Middle frontal gyrus (tissue), 1 donor: ENCODE measurements at regions not wholly inside any gene's neighbourhood (a gene's known extent, or its start where the extent isn't known, plus 50 kb on each side); places are given as distances from the start of the nearest gene placed in this dataset.

Source experiments
- DNase-seq: peaks from one replicate; pipeline ENCODE4 v3.0.0-alpha.2; 2015; ENCODE audit warnings: low spot score; ENCODE audit errors: extremely low spot score

DNA sequence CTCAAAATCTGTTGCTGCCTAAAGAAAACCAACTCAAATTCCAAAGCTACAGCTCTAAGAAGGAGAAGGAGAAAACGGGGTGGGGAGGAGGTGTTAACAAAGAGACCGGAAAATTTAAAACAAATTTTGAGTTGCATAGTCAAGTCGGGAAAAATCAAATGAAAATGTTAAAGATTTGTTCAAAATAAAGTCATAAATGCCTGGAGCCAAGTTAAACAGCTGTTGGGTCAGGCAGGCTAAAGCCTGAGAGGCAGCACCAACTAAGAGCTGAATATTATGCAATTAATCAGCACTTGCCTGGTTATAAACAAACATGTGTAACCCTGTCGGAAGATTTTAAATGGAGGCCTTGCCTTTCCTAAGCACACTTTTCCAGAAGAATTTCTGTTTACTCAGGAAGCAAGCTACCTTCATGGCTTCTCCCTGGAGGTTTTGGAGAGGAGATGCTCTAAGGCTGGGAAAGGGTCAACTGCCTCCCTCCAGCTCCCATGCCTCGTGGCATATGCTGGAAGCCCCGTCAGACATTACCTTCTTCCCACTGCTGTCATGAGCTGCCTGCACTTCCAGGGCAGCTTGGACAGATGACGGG lies 270.5 kb downstream of the DMRT2 start:
- DNase-seq: no peak

DNA sequence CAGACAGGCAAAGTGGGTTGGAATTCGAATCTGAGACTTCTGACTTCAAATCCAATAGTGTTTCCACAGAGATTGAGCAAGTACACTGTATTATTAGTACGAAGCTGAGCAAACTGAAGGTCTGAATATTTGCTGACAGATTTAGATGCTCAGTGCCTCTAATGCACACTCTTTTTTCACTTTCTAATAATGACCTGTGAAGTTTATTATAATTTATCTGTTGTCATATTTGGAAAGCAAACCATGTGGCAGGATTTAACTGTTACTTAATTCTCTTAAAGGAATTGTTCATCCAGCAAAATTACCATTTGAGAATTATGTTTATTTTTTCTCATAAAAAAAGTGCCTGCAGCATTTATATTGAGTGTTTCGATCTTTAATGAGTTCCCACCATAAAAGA lies 277.3 kb downstream of the DMRT2 start:
- no peak for DNase-seq

DNA sequence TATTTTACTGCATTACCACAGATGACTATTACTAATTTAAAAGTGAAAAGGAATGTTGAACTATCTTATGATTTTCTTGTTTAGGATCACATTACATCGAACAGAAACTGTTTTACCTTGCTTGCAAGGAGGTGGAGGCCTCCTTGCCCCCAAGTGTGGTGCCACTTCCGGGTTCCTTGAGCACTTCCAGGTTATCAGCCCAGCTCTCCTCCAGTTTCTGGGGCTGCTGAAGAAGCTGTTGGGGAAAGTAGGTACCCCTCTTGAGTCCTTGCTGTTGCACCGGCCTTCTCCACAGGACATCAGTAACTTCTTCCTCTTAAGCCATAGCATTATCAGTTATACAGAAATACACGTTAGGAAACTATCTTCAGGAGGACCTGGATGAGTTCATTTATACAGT lies 278.2 kb downstream of the DMRT2 start:
- DNase-seq: no peak

DNA sequence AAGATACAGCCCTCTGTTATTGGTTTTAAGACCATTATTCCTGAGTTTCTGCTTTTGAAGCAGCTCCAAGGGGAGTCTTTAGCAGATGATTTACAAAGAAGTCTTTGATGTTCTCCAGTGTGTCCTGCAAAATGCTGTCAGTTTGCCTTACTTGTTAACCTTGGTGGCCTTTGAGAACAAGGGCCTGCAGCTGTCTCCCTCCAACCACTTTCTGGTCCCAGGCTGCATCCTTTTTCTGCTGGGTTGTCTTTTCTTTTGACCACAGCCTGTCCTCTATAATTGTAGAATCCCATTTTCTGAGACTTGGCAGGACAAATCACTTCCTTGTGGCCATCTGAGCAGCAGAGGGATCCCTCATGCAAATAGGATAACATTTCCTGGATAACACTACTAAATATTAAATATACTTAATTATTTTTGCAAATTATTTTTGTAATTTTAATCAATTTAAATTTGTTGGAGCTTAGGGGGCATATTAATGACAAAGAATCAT lies 281.4 kb downstream of the DMRT2 start:
- DNase-seq: no peak

DNA sequence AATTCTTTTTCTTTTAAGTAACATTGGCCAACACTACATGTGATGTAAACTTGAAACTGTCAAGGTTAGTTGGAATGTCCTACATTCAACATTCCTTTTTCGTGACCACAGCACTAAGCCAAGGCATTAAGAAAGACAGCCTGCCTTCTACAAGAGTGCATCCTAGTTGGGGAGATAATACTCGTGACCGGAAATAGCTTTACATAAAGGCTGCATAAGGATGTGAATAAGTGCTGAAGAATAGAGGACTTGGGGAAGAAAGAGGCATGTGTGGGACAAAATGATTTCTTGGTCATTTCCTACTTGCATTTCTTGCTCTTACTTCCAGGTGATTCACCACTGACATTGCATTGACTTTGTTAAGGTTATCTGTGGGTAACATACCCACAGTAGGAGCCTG lies 282.0 kb downstream of the DMRT2 start:
- DNase-seq: no peak

DNA sequence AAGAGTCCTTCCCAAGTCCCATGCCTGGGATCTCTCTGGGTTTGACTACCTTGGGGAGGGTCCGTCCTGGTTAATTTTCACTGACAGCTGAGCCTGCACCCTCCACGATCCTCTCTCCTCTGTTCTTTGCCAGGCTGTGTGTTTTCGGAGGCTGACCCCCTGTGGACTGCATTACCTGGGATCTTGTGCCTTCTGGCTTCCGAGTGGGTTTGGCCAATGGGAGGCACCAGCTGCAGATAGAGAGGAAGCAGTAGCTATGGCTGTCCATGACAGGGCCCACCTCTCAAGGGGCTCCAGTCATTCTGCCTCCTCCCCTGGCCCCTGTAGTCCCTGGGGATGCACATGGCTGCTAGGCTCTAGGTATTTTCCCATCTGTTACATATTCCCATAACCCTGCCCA lies 285.0 kb downstream of the DMRT2 start:
- DNase-seq: no peak

DNA sequence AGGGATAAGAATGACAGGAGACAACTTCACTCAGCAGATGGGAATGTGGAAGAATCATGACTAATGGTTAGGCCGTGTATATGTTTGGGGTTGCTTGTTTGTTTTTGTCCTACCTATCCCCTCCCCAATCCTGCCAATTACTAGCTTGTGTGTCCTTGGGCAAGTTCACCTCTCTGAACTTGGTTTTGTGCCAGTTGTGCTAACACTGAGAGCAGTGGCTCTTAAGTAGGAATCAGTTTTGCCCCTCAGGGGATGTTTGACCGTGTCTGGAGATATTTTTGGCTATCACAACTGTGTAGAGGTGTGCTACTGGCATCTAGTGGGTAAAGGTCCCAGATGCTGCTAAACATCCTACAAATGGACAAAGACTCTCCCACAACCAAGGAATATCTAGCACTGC lies 287.0 kb downstream of the DMRT2 start:
- no peak for DNase-seq

DNA sequence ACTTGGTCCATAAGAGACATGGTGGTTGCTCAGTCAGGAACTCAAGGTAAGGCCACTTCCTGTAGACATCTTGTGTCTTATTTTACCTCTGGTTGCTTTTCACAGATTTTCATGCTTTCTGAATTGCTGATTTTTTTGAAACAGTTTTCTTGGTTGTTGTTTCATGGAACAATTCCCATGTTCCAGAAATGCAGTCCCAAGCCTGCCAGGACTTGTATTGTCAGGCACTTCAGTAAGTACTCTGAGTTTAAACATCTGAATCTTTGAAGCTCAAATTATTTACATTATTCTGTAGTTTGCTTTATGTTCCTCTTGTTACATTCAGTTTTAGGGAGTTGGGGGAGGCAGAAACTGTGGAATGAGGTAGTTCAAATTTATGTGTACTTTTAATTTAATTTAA lies 290.2 kb downstream of the DMRT2 start:
- DNase-seq: no peak

DNA sequence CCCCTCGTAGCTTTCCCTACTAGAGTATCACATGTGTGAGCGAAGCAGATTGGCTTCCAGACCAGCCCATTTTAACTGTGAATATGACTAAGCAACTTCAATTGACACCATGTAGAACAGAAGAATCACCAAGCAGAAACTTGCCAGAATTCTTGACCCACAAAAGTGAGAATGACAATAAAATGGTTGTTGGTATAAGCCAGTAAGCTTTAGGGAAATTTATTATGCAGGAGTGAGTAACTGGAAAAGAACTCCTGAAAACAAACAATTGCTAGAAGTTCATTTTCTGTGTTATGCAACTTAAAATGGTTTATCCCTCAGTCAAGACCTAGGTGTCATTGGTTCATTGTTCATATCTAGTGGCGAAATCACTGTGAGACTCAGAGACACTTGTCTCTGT lies 303.1 kb downstream of the DMRT2 start:
- DNase-seq: no peak

DNA sequence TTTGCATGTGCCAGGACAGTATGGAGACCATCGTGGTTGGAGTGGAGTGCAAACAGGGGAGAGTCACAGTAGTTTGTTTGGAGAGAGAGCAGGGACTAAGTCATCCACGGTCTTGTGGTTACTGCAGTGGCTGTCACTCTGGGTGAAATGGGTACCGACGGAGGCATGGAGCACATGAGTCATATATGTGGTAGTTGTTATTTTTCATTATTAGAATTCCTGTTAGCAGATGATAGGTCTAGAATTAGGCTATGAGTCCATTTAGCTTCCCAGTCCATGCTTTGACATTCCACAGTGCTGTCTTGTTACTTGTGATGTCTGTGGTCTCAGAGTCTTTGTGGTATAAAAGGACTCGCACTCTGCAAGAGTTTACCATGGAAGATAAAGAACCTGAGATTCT lies 303.9 kb downstream of the DMRT2 start:
- DNase-seq: no peak

DNA sequence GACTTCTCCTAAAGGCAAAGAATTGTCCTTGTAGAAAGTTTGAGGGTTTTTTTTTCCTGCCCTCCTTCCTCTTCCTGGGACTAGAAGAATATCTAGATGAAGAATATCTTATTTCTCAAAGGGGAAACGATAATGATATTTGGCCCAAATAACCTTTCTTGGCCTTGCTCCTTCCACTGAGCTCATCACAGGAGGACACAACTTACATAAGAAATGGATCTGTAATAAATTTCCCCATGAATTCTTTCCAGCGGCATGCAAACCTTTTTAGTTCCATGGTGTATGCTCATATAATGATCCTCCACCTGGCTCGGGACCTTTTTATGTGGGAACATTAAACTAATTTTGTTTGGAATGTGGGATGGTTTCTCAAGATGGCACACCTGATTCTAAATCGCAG lies 304.4 kb downstream of the DMRT2 start:
- DNase-seq: no peak

DNA sequence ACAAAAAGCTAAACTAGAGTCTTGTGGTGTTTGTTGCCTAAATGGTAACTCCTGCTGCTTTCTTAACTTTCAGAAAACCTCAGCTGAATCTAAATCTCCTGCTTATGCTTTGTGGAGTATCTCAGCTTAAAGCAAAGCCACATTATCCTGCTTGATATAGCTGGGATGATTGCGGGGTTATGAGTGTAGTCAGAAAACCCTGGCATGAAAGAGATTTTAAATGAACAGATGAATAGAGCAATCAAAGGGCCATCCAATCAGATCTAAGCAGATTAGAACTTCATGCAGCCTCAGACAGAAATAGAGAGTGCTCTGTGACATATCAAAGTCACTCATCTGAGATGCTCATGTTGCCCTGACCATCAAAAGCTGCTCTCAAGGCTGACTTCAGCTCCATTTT lies 305.5 kb downstream of the DMRT2 start:
- DNase-seq: no peak

DNA sequence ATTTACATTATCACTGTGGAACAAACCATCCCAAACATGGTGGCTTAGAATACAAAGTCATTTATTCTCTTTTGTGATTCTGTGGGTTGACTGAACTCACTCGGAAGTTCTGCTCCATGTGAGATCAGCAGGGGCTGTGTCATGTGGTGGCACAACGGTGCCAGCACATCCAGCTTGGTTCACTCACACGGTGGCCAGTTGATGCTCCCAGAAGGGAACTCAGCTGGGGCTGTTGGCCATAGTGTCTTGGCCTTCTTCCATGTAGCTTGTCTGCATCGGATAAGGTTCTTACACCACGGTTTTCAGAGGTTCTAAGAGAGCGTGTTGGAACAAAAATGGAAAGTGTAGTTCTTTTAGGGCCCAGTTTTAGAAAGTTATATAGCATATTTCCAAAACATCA lies 312.7 kb downstream of the DMRT2 start:
- DNase-seq: no peak

DNA sequence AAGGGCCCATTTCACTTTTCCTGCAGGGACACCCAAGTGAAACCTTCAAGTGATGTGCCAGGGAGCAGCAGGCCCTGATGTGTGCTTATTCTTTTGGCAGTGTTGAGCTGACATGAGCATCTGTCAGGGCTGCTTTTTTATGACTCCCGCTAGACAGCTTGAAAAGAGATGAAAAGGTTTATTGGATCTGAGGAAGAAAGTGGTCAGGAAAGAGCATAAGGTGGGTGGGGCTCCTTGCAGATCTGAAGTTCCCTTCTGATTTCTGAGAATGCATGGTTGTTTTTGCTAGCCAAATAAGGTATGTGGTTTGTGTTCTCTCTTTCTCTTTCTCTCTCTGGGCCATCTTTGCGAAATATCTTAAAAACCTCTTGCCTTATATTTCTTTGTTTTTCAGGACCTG lies 316.1 kb downstream of the DMRT2 start:
- no peak for DNase-seq

DNA sequence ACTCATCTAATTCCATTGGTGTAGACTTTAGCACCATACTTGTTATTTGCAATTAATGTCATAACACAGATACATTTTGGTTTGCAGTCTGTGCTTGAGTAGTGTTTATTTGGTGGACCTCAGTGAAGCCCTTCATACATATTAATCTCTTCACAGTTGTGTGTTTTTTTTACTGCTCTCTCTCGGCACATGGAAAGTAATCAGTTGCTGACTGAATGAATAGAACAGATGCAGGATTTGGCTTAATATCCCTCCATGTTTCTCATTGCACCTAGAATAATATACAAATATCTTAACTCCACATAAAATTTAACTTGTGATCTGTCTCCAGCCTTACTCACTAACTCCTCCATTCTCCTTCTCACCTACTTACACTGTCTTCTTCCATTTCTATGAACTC lies 319.1 kb downstream of the DMRT2 start:
- no peak for DNase-seq

DNA sequence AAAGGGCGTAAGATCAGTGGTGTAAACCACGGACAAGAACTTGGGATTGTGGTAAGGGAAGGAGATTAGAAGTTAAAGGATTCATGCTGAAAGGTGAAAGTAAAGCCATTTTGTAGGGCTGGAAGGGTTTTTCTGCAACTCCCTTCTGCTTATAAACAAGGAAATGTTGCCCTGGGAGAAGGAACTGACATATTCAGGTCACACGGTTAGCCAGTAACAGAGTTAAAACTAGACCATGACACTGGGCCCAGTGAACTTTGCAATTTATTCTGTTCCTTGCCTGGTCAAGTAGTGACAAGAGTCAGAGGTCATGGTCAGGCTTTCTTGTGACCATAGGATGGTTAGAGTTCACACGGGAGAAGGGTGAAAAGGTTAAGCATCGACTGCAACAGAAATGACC lies 323.3 kb downstream of the DMRT2 start:
- no peak for DNase-seq

DNA sequence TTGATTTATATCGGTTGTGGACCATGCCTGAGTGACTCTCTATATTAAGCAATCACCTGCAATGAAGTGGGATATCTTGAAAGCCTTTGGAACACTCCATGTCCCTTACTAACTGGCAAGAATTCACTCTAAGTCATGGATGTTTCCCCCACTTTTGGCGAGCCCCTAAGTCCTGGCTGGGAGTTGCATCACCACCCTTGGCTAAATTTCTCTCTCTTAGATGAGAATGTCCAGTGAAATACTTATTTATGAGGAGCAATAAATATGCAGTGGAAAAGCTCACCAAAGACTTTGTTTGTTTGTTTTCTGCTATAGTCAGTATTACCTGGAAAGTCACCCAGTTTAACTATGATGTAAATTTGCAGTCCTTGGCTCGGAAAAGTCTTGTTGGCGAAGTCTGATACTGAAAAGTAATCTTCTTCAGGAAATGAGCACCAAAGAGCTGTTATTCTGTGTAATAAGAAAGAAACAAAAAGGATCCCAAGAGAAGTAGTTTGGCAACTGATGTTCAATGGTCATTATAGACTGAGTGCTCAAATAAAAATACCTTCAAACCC lies 333.8 kb downstream of the DMRT2 start:
- no peak for DNase-seq

DNA sequence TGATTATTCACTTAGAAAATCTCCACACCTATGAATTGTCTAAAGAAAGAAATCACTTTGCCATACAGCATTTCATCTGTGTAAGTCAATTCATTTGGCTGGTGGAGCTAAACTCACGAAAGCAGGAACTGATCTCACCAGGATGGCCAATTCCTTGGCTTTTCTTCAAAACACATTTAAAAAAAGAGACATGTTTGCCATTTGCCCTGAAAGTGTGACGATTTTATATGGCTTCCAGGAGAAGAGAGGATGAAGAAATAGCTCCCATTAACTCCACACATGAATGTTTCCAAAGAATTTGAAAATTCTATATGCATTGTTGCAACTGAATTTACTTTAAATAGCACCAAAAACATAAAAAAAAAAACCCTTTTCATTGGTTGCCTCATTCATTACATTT lies 334.7 kb downstream of the DMRT2 start:
- DNase-seq: no peak

DNA sequence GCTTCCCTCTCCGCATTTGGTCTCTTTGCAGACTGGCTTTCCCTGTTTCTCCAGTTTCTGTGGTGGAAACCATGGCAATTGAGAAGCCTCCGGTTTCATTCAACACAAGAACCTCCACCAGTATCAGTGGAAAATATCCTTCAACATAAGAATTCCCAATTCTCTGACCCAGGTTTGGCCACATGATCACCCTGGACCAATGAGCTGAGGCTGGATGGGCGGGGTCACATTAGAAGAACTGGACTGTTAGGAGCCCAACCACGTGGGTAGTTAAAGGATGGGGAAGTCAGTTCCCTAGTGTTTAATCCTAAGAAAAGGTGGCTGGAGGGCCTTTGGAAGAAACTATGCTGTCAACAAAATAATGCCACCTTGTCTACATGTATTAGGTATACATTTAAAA lies 336.3 kb downstream of the DMRT2 start:
- no peak for DNase-seq

DNA sequence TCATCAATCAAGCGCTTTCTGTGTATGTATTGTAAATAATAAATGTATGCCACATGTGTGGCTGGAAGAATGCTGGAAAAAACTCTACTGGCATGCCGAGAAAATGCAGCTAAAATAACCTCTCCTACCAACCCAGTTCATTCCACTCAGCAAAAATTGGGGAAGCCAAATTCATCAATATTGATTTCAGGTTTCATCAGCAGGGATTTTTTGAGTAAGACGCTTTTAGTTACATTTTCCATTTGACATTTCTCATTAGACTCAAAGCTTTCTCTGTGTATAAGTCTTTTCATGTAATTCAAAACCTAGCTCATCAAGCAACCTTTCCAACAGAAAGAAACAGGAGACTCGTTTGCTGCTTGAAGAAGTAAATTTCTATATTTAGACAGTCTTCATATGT lies 338.1 kb downstream of the DMRT2 start:
- DNase-seq: no peak

DNA sequence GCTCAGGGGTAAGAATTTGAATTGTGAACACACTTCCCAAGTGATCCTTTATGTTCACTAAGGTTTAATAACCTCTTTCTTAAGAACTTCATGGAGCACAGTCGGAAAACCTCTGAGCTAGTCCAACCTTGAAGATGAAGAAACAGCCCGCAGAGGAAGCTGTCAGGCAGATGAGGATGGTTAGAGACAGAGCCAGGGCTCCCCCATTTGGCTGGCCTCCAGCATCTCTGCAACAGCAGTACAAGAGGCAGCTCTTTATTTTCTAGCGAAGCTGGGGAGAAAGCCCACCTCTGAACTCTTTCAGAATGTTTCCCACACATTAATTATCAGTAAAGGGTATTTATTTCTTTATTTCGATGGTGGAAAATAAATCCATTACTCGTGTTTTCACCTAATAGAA lies 350.8 kb downstream of the DMRT2 start:
- no peak for DNase-seq

DNA sequence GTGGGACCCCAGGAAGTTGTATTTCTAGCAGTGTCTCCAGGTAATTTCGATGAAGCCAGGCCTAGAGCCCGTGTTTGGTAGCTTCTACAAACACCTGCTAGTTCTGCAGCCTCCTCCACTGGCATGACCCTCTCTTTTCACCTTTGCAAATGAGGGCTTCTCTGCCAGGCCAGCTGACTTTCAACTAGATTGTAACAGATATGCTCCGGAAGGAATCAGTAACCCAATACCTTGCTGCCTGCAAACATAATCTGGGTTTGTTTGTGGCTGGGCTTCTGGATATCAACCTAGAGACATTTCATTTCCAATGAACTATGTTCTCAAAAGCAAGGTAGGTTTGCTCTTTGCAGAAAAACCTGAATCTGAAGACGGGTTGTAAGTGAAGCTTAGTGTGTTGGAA lies 354.8 kb downstream of the DMRT2 start:
- DNase-seq: no peak

DNA sequence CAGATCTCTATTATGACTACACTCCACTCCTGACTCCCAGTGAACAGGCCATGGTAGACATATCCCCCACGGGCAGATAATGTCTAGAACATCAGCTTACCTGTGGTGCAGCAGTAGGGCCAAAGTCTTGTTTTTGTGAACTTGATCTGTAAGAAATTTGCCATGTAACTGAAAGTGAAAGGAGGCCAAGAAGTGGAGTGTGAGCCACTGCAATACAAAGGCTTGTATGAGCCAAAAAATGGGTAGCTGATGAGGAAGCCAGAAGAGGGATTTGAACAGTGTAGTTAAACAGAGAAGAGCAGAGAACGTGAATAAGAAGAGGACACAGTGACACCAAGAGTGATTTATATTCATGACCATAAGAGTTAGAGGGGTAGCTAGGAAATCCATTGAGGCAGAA lies 361.7 kb downstream of the DMRT2 start:
- no peak for DNase-seq

DNA sequence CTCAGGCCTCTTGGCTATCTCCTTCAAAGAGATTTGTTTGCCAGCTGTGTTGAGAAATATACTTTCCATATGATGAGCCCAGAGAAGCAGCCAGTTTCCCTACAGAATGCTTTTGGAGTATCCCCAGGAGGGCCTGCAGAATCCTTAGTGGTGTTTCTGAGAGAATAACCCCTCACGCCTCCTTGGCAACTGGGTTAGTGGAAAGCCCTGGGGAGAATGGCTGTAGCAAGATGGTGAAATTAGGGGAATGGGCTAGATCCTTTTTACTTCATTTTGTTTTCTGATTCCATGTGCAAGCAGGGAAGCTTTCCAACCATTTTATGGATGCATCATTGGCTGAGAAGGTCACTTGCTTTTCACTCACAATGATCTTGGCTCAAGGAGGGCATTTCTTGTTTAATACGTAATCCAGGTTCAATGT lies 364.6 kb downstream of the DMRT2 start:
- no peak for DNase-seq
